CD14-positive monocyte (primary cell): ENCODE measurements at regions not wholly inside any gene's neighbourhood (a gene's known extent, or its start where the extent isn't known, plus 50 kb on each side); places are given as distances from the start of the nearest gene placed in this dataset.

ENCODE experiments used
- DNase-seq, 3 donors: peaks; one replicate each; pipeline ENCODE4 v3.0.0-alpha.2; 2011 to 2022
- H2AFZ ChIP-seq: 2 replicates; pipeline ENCODE4 v1.6.0; 2012; ENCODE audit warnings: mild to moderate bottlenecking, low read depth, low read length, inconsistent platforms; ENCODE audit not compliant: insufficient read depth, poor library complexity, severe bottlenecking
- H3K27ac ChIP-seq, 2 donors: 1 replicate in 1 of 2; 2 replicates in 1 of 2; pipeline ENCODE4 v1.5.1; 2012 to 2013; ENCODE audit warnings: low read length in 2 of 2, control low read depth in 1 of 2, inconsistent platforms in 1 of 2, low read depth in 1 of 2, mild to moderate bottlenecking in 1 of 2
- H3K27me3 ChIP-seq, 2 donors: one replicate each; pipeline versions ENCODE4 v1.6.0 to v1.6.1; 2011 to 2013; ENCODE audit warnings: low read length in 2 of 2; ENCODE audit not compliant: control insufficient read depth in 2 of 2, insufficient read depth in 2 of 2
- H3K36me3 ChIP-seq, 2 donors: replicated peaks in 1 of 2; 1 replicate in 1 of 2; 2 replicates in 1 of 2; pipeline versions ENCODE4 v1.5.1 to v1.6.1; 2012 to 2013; ENCODE audit warnings: low read length in 2 of 2, control low read depth in 1 of 2, inconsistent platforms in 1 of 2, mild to moderate bottlenecking in 1 of 2; ENCODE audit not compliant: insufficient read depth in 2 of 2, control insufficient read depth in 1 of 2
- H3K4me1 ChIP-seq, 2 donors: 1 replicate in 1 of 2; 2 replicates in 1 of 2; pipeline versions ENCODE4 v1.5.1 to v1.6.1; 2012 to 2013; ENCODE audit warnings: low read length in 2 of 2, control low read depth in 1 of 2, inconsistent platforms in 1 of 2, mild to moderate bottlenecking in 1 of 2, moderate library complexity in 1 of 2; ENCODE audit not compliant: insufficient read depth in 2 of 2, control insufficient read depth in 1 of 2
- H3K4me2 ChIP-seq: replicated peaks from 2 replicates; pipeline ENCODE3; 2012; ENCODE audit warnings: low read length, moderate library complexity, mild to moderate bottlenecking; ENCODE audit not compliant: poor library complexity, severe bottlenecking; ENCODE audit errors: extremely low read depth
- H3K4me3 ChIP-seq, 3 experiments: fragments of 200-600 bp in 1 of 3; sonication (generic) in 1 of 3; replicated peaks in 1 of 3; 1 replicate in 2 of 3; 2 replicates in 1 of 3; pipeline ENCODE4 v1.5.1; 2011 to 2013; ENCODE audit warnings: low read length in 3 of 3, mild to moderate bottlenecking in 3 of 3, control low read depth in 2 of 3, low read depth in 2 of 3, inconsistent platforms in 1 of 3, moderate library complexity in 1 of 3
- H3K79me2 ChIP-seq: 2 replicates; pipeline ENCODE4 v1.6.0; 2012; ENCODE audit warnings: mild to moderate bottlenecking, control low read depth, inconsistent platforms, low read length, moderate library complexity; ENCODE audit not compliant: insufficient read depth
- H3K9ac ChIP-seq: 2 replicates; pipeline ENCODE4 v1.6.0; 2017; ENCODE audit warnings: low read length, mild to moderate bottlenecking; ENCODE audit not compliant: insufficient read depth, poor library complexity, severe bottlenecking
- H3K9me3 ChIP-seq, 2 donors: replicated peaks in 1 of 2; 1 replicate in 1 of 2; 2 replicates in 1 of 2; pipeline versions ENCODE4 v1.5.1 to v1.6.1; 2012 to 2013; ENCODE audit warnings: low read length in 2 of 2, control low read depth in 1 of 2; ENCODE audit not compliant: control insufficient read depth in 1 of 2, insufficient read depth in 1 of 2
- H4K20me1 ChIP-seq: 2 replicates; pipeline ENCODE4 v1.6.0; 2012; ENCODE audit warnings: mild to moderate bottlenecking, low read length, control low read depth, moderate library complexity; ENCODE audit not compliant: insufficient read depth
- H3K27ac Mint-ChIP-seq, 7 donors: one replicate each; pipeline ENCODE4 v1.8.0; 2020; ENCODE audit warnings: mild to moderate bottlenecking in 7 of 7, mixed read lengths in 7 of 7, moderate library complexity in 6 of 7, inconsistent platforms in 2 of 7
- H3K27me3 Mint-ChIP-seq, 3 donors: one replicate each; pipeline ENCODE4 v1.8.0; 2021 to 2022; ENCODE audit warnings: low read depth in 3 of 3, mild to moderate bottlenecking in 3 of 3, mixed read lengths in 3 of 3, moderate library complexity in 3 of 3, inconsistent platforms in 1 of 3
- H3K36me3 Mint-ChIP-seq, 2 donors: one replicate each; pipeline ENCODE4 v1.8.0; 2020; ENCODE audit warnings: mixed read lengths in 2 of 2, inconsistent platforms in 1 of 2, mild to moderate bottlenecking in 1 of 2
- H3K4me1 Mint-ChIP-seq: one replicate; pipeline ENCODE4 v1.8.0; 2020; ENCODE audit warnings: mild to moderate bottlenecking, mixed read lengths
- H3K4me3 Mint-ChIP-seq, 2 donors: one replicate each; pipeline ENCODE4 v1.8.0; 2020; ENCODE audit warnings: mild to moderate bottlenecking in 2 of 2, mixed read lengths in 2 of 2, moderate library complexity in 1 of 2
- H3K9me3 Mint-ChIP-seq, 7 donors: one replicate each; pipeline ENCODE4 v1.8.0; 2020 to 2022; ENCODE audit warnings: mixed read lengths in 7 of 7, mild to moderate bottlenecking in 6 of 7, moderate library complexity in 6 of 7, inconsistent platforms in 2 of 7
- CTCF ChIP-seq: fragments of 200-600 bp; IDR thresholded peaks from one replicate; pipeline ENCODE4 v1.8.0; 2022; ENCODE audit warnings: antibody characterized with exemption, mild to moderate bottlenecking
- WGBS: methylation state at CpG from one replicate; pipeline ENCODE4 v1.1.5; 2013; ENCODE audit warnings: missing lambda C conversion rate; ENCODE audit not compliant: insufficient coverage; 5-methylcytosine and 5-hydroxymethylcytosine counted together
- intact Hi-C, 2 donors: fragments of 100-400 bp; cut with micrococcal nuclease; formaldehyde crosslinking; loops; one replicate each; pipeline versions ENCODE4 v1.15.0 to v1.15.1; 2023

- H3K4me2 ChIP-seq: no peak overlapping the region
These were observed 267.5 kb downstream of the NKX6-1 start for GRCh38 chr4:84231539-84232055.

GRCh38 chr4:84224522-84224921, 274.6 kb downstream of the NKX6-1 start:
- Mint-ChIP-seq H3K4me3 (no peak overlapping the region), H3K4me1 (no peaks in the 10 kb centered on the region), H3K27ac (no peak overlapping the region), H3K36me3 (no peaks in the 10 kb centered on the region), H3K27me3 (peaks cover 0 to 2% (median 0%) of the 10 kb centered on the region in 3 donors), H3K9me3 (peaks cover 0 to 9% (median 3%) of the 10 kb centered on the region in 7 donors)
- no peaks in the 10 kb centered on the region for H3K36me3 ChIP-seq
- H3K27ac ChIP-seq: no peak overlapping the region
- H3K4me3 ChIP-seq: no peak overlapping the region
- H3K79me2 ChIP-seq: no peaks in the 10 kb centered on the region
- no peak for TF ChIP-seq CTCF
- WGBS: no CpG with 5 or more reads among the region's 4 CpGs
- H3K27me3 ChIP-seq: no peaks in the 10 kb centered on the region
- no peak overlapping the region for H3K9ac ChIP-seq
- no peaks in the 10 kb centered on the region for H4K20me1 ChIP-seq
- H3K9me3 ChIP-seq: no peaks in the 10 kb centered on the region
- no peak overlapping the region for H2AFZ ChIP-seq
- intact Hi-C loops: no loop called here
- no peaks in the 10 kb centered on the region for H3K4me1 ChIP-seq
- DNase-seq: no peak
- H3K4me2 ChIP-seq: no peak overlapping the region

More at GRCh38 chr4:84231539-84232055, 267.5 kb downstream of the NKX6-1 start:
- no peaks in the 10 kb centered on the region for H3K4me1 Mint-ChIP-seq
- no peak overlapping the region for H3K4me3 ChIP-seq
- no peak for DNase-seq
- H3K36me3 Mint-ChIP-seq: no peaks in the 10 kb centered on the region
- H3K27ac Mint-ChIP-seq: no peak overlapping the region
- H3K36me3 ChIP-seq: no peaks in the 10 kb centered on the region
- no peak overlapping the region for H3K9ac ChIP-seq
- H4K20me1 ChIP-seq: no peaks in the 10 kb centered on the region
- no peaks in the 10 kb centered on the region for H3K4me1 ChIP-seq
- no peaks in the 10 kb centered on the region for H3K27me3 ChIP-seq
- peaks cover 0 to 2% (median 0%) of the 10 kb centered on the region in 3 donors for H3K27me3 Mint-ChIP-seq
- H3K9me3 Mint-ChIP-seq: peaks cover under 1 to 5% (median 3%) of the 10 kb centered on the region in 7 donors
- no peak overlapping the region for H2AFZ ChIP-seq
- intact Hi-C loops: no loop called here
- whole genome bisulfite sequencing: 100% methylated on average over 1 of the region's 2 CpGs
- no peak overlapping the region for H3K4me3 Mint-ChIP-seq
- no peaks in the 10 kb centered on the region for H3K79me2 ChIP-seq
- no peaks in the 10 kb centered on the region for H3K9me3 ChIP-seq
- TF ChIP-seq CTCF: no peak
- no peak overlapping the region for H3K27ac ChIP-seq
